AG20443 (cell line): ENCODE measurements at regions not wholly inside any gene's neighbourhood (a gene's known extent, or its start where the extent isn't known, plus 50 kb on each side); places are given as distances from the start of the nearest gene placed in this dataset.
"Not testable (repeated sequence)": the region's sequence is repeated elsewhere in the genome, so short reads cannot be mapped to it uniquely, and the experiment has no call there.

Experiments
- DNase-seq: peaks from one replicate; pipeline ENCODE4 v3.0.0; 2012; ENCODE audit warnings: low spot score, mixed read lengths

DNA sequence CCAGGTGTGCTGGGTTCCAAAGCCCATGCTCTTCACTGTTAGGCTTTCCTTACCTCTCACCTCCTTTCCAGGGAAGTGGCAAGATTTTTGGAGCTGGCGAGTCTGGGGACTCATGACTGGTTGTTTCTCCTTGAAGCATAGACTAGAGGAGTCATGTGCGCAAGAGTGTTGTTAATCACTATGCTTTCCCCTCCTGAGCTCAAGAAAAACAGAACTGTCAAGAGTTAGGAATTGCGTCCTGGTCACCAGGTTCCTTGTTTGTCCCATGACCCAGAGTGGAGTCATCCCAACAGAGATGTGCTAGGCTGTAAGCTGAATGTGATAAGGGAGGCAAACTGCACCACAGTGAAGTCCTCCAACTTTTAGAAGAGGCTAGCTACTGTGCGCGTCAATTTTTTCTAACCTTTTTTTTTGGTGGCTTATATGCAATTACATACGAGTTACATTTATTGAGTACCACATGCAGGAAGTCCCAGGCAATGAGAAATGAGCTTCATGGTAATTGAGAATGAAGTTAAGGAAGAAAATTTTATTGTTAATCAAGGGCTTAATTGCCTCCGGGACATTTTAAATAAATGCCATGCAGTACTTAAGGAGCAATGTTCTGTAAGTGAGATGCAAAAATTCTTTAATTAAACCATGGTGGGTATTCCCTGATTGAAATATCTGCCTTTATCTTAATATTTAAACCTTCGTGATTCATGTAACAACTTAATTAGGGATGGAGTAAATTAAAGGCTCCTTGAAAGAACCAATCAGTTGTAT is 233.9 kb downstream of the ZIC5 start:
- no peak for DNase-seq

DNA sequence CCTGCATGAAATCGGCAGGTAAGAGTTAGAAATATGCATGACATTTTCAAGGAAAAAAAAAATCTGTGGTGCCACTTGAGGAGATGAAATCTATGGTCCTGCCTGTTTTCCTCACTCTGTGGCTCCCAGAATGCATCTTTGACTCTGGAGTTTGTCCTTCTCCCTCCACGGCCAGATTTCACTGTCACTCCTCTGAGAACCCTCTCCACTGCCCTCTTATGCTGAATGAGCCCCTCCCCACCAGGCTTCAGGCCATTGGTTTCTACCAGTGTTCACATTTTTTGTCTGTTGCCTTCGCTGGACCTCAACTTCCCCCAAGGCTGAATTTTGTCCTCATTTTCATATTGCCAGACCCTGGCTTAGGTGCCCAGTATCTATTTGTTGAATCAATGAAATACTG is 235.0 kb downstream of the ZIC5 start:
- no peak for DNase-seq

DNA sequence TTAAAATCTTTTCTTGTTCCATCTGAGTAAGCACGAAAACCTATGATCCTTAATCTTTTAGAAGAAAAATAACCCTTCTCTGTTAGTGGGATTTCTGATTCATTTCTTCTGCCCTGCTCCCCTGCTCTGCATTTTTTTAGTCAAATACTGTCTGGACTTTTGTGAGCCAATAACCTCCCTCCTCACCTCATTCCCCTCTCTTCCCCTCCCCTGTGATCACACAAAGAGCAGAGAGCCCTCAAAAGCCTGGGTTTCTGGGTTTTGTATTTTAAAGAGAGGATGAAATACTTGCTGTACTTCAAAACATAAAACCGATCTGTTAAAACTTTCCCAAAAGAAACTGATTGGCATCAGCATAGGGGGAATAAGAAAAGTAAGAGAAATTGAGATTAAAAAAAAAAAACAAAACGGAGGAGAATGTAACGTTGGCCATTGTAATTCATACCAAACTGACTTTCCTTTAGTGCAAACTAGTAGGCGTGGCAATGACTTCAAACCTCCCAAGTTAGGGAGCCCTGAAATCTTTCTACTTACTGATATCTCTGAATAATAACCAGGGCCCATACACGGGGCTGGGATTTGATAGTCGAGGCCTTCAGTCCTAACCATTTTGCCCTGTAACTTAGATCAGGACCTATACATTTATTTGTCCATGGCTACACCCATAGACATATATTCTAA is 232.9 kb downstream of the TM9SF2 start:
- DNase-seq: no peak

DNA sequence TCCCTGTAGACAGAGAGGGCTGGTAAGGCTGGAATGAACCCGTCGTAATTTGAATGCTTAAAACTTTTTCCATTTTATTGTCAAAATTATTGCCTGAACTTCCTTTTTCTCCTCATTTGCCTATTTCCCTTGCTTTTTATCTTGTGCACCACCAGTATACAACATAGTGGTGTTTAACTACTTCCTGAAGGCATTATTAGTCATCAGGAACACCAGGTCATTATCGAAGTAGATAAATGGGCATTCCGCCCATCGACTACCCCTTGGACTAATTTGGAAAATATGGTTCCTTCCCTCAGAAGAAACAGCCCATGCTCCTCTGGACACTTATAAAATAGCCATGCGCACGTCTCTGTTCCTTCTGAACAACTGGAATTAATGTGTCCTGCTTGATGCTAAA is 232.1 kb downstream of the TM9SF2 start:
- no peak for DNase-seq

DNA sequence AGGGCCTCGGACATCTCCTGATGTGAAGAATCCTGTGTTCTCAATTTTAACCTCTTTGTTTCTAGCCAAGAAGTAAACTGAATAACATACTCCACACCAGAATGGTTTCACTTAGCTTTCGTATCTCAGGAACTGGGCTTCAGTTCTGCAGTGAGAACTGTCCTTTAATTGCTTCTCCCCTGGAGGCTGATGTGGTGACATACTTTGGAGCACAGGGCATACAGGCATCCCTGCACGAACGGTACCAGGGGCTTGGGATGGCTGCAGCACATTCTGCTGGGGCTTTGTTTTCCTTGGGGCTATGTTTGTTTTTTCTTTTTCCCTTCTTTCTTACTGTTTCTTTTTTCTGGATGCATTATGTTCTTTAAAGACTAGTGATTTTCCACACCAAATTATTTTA is 230.5 kb downstream of the TM9SF2 start:
- DNase-seq: no peak

DNA sequence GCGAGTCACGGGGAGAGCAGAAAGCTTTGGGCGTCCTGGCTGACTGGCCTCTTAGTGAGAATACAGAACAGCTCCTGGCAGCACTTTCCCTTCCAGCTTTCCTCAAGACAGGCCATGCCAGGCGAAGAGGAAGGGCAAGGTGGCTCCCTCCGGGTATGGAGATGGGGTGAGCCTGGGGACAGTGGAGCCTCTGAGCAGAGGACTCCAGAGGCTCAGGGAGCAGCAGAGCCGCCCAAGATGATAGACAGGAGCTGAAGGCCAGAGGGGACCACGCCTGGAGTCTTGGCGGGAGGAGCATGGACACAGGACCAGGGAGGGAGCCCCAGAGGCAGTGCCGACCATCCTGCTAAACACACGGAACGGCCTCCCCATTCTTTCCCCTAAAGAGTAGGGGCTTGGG is 229.1 kb downstream of the TM9SF2 start:
- no peak for DNase-seq

DNA sequence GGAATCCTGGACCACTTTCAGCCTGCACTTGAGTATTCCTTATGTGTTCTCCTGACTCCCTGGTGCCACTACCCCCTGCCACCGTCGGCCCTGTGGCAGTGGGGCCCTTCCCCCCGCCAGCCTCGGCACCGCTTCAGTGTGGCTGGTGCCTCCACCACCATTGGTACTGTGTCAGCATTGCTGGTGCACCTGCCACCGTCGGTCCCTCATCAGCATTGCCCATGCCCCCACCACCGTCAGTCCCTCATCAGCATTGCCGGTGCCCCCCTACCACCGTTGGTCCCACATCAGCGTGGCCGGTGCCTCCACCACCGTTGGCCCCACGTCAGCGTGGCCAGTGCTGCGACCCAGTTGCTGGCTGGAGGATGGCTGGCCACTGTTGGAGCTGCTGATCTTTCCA is 228.5 kb downstream of the TM9SF2 start:
- DNase-seq: no peak

DNA sequence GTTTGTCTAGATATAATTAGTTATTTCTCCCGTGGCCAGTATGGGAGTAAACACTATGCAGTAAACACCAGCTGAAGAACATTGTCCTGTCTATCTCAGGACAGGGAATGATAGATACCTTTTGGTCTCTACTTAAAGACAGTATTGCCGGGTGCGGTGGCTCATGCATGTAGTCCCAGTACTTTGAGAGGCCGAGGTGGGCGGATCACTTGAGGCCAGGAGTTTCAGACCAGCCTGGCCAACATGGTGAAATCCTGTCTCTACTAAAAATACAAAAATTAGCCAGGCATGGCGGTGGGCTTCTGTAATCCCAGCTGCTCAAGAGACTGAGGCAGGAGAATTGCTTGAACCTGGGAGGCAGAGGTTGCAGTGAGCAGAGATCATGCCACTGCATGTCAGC is 226.4 kb downstream of the TM9SF2 start:
- DNase-seq: not testable (repeated sequence)

DNA sequence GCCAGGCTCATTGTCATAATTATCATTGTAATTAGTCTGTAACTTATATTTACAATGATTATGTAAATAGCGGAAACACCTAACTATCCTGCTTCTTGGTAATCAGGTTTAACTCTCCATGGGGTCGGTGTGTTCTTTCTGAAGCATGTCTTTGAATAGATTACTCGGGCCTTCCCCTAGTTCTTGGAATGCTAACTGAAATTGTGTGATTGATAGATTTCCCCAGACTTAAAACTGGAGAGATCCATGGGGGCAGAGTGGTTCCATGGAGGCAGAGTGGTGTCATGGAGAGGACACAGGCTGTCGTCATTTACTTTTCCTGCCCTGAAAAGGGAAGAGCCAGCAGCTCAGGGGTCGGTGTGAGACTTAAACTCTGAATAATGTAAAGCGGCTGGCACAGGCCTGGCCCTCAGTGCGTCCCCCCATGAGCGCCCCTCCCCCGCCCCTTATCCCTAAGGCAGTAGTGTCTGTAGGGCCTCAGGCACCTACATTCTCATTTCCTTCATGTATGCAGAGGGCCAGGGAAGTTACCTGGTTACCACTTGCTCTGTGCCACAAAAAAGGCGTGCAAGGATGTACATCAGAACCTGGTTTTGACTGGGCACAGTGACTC is 225.1 kb downstream of the TM9SF2 start:
- DNase-seq: no peak

DNA sequence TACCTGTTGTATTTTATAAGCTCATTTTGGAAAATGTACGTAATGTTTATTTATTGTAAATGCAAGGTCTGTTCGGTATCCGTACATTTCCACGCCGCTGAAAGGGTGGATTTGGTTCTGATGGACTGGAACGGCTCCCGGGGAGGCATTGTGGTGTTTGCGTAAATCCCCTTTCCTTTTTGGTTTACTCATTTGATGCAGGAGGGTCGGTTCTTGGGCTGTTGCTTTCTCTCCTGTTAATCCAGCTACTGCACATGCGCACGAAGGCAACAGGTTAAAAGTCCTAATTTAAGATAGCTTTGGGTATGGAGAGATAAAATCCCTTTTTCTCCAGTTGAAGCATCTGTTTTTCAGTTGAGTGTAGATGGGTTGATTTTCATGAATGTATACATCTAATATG is 224.4 kb downstream of the TM9SF2 start:
- DNase-seq: no peak

DNA sequence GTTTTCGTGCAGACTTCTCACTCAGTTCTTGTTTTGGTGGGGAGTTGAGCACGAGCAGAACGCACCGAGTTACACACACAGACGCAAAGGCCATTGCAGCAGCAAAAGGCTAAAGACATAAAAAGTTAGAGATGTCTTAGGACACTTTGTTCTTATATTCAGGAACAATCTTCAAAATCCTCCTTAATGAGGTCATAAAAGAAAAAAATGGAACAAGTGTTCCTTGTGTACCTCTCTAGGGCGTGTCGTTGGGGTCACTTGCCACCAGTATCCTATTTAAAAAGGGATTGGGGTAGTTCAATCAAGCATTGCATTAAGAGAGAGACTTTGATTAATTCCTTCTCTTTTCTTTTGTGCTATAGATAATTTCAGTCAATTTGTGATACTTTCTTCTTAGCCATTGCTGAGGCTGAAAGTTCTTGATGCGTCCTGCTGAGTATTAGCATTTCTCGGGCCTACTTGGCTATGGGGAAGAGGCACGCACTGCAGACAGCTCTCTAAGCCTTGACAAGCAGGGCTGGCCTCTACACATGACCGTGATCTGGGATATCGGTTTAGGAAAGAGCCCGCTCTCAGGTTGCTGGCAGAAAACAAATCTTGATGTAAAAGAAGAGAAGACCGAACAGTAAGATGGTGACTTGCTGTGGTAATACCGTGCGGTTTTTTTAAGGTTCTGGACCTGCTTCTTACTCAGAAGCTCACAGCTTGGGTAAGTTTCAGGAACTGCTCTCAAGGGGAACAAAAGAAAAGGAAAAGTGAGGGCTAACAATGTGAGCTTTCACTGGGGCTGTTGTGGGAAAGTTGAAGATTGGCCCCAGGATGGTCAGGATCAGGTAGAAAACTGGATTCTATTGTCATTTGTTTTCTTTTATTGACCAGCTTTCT is 223.6 kb downstream of the TM9SF2 start:
- DNase-seq: no peak

DNA sequence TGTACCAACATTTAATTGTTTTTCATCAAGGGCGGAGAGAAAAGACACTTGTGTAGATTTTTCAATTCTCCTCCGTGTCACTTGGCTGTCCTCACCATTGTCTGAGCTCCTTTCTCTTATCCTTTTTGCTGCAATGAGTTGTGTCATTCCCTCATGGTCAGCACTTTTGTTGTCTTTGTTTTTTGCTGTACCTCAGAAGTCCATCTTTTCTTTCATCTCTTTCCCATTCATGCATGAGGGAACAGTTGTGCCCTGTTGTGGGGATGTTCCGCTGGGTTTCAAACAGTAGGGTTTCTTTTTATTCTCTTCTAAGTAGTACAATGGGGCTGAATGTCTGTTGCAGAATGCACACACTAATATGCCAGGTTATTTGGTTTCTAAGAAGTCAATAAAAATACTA is 222.6 kb downstream of the TM9SF2 start:
- DNase-seq: no peak

DNA sequence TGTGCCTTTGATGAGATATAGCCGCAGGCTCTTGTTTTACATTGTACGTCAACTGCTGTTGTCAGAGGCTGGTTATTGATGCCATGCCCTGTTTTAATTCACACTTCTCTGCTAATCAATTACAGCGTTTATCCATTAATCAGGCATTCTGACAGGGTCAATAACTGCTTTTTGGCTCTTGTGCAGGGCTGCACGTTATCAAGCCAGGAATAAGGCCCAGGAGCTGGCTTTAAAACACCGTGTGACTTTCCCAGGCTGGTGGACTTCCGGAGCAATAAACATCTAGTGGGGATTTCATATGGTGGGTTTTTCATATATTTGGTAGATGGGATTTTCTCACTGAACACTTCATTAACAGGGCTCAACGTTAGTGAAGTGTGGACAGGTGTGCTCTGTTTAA is 221.7 kb downstream of the TM9SF2 start:
- no peak for DNase-seq

DNA sequence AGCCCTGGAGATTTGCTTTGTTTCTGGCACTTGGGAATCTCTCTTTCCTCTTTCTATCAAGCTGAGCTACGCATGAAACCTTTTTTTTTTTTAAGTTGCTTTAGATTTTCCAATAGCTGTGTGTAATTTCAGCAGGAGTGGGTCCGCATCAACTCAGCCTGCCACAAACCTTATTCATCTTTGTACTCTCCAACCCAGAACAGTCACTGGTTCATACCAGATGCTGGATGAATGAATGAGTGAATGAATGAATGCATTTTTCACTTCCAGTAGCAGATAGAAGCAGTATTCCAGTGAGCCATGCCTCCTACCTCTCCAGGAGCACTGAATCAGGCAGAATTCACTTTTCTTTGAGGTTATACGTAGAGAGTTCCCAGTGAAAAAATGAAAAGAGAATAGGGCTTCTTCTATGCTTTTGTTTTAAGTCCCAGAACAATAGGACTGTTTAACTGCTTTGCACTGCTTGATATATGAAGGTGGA is 221.1 kb downstream of the TM9SF2 start:
- DNase-seq: no peak

DNA sequence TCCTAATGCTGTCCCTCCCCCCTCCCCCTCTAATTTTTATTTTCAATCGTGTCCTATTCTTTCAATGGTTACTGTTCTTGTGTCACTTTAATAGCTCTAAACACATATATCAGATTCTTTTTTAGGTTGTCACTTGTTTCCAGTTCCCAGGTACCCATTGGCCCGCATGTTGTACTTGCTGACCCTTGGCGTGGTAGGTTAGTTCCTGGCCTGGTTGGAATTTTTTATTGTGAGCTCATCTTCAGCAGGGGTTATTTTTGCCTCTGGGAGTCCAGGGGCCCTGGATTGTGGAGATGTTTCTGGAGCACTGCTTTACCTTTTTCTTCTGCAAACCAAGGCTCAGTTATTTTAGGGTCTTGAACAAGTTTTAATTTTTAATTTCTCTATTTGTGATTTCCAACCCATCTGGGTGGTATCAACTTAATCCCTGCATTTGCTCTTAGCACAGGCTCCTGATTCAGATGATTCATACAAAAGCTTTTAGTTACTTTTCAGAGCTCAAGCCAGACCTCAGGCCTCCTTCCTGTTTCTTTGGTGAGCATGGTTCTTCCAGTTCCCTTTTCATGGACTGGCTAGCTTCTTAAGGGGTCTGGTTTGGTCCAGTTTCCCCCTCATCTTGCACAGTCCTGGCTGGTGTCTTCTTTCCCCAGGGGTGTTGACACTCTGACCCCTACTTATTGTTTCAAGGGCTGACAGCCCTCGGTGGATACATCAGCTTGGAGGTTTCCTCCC is 220.5 kb downstream of the TM9SF2 start:
- DNase-seq: no peak

DNA sequence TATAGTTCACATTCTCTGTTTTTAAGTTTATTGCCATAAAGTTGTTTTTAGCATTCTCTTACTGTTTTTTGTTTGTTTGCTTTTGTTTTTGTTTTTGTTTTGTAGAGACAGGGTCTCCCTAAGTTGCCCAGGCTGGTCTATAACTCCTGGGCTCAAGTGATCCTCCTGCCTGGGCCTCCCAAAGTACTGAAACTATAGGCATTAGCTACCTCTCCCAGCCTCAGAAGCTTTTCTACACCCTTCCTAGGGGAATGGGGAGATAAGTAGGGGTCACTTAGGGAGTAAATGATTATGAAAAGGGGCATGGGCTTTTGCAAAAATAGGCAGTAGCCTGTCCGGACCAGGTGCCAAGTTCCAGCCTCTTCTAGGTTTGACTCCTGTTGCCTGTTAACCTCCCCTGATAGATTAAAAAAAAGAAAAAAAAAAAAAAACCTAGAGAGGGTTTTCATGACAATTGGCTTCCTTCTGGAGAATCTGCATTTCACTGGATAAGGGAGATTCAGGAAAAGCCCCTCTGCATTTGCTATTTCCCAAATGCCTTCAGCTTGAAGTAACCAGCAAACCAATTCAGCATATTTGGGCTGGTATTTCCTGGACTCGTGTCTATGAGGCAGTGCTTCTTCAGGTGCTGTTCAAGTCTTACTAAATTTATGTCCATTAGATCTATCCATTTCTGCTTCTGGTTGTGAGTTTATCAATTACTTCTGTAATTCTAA is 216.8 kb downstream of the TM9SF2 start:
- DNase-seq: no peak

DNA sequence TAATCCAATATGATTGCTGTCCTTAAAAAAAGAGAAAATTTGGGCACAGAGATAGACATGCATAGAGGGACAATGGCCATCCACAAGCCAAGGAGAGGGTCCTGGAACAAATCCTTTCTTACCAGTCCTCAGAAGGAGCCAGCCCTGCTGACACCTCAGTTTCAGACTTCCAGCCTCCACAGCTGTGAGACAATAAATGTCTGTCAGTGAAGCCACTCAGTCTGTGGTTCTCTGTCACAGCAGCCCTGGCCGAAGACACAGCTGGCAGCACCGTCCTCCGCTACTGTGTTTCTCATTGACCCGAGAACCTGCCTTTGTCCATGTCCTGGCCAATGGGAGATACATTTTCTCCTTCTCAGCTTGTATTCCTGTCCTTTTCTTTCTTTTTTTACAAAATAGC is 207.9 kb downstream of the TM9SF2 start:
- no peak for DNase-seq

DNA sequence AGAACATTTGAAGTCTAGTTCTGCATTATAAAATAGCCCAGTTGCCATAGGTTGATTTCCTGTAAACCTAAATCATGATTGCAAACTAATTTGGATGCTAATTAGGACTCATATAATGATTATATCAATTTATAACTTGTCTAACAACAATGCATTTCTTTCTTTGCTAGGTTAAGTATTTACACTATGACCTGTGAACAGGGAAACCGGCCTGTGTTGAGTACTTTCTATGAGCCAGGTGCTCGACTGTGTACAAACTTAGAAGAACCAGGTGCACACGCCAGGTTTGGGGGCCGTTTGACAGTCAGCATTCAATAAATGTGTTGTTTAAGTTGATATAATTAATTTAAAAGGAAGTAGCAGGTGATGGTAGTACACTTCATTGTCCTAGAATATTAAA is 203.1 kb downstream of the TM9SF2 start:
- no peak for DNase-seq

DNA sequence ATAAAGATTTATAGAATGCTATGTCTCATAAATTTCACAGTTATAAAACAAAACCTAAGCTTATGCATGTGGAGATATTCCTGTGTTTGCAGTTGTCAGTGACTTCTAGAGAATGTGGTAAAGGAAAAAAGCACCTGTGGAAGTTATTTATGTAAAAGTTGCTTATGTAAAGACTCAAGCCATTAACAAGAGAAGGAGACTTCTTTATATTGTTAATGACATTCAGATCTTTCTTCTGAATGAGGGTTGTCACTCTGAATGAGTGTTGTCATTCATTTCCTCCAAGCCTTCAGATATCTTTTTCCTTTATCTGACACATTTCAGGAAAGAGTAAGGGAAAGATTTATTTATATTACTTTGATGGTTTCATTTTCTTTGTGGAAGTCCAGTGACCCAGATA is 202.6 kb downstream of the TM9SF2 start:
- DNase-seq: no peak

DNA sequence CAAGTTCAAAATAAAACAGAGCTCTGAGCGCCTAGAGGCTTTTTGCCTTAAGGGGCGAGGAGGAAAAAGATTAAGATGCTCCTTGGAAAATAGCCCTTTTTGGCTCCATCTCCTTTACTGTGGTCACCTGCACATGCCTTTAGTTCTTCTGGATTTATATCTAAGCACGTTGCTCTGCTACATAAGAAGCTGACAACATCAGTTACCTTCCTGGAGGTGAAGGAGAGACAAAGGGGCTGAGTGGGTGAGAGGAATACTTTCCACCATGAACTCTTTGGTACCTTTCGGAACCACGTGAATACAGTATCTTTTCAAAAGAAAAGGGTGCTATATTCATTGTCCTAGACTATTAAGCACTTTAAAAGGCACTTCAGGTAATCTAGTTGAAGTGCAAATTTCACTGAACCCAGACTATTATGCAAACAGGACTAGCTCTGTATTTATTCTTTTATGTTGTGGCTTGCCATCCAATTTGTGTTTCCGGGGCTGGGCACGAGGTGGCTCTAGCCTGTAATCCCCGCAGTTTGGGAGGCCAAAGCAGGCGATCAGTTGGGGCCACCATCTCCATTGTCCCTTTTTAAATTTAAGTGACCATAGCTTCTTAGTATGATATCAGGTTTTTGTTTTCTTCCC is 201.5 kb downstream of the TM9SF2 start:
- DNase-seq: no peak
